Gastrocnemius medialis (tissue), 4 donors: ENCODE measurements at regions not wholly inside any gene's neighbourhood (a gene's known extent, or its start where the extent isn't known, plus 50 kb on each side); places are given as distances from the start of the nearest gene placed in this dataset.

Experiments used
- POLR2A ChIP-seq, 2 donors: fragments of 450-650 bp; IDR thresholded peaks; one replicate each; pipeline ENCODE4 v1.6.1; 2017; ENCODE audit warnings: antibody characterized with exemption in 2 of 2, mild to moderate bottlenecking in 2 of 2, moderate library complexity in 2 of 2
- TF ChIP-seq, protein P1 (sequence below), 5 experiments: fragments of 450-650 bp in 3 of 5; fragments of 200-600 bp in 2 of 5; sonication (generic) in 2 of 5; IDR thresholded peaks in 4 of 5; conservative IDR thresholded peaks in 1 of 5; 1 replicate in 4 of 5; 2 replicates in 1 of 5; pipeline ENCODE4 v1.5.1; 2016 to 2019; ENCODE audit warnings: antibody characterized with exemption in 5 of 5, mild to moderate bottlenecking in 3 of 5, moderate library complexity in 3 of 5

- TF ChIP-seq, protein P1, sequence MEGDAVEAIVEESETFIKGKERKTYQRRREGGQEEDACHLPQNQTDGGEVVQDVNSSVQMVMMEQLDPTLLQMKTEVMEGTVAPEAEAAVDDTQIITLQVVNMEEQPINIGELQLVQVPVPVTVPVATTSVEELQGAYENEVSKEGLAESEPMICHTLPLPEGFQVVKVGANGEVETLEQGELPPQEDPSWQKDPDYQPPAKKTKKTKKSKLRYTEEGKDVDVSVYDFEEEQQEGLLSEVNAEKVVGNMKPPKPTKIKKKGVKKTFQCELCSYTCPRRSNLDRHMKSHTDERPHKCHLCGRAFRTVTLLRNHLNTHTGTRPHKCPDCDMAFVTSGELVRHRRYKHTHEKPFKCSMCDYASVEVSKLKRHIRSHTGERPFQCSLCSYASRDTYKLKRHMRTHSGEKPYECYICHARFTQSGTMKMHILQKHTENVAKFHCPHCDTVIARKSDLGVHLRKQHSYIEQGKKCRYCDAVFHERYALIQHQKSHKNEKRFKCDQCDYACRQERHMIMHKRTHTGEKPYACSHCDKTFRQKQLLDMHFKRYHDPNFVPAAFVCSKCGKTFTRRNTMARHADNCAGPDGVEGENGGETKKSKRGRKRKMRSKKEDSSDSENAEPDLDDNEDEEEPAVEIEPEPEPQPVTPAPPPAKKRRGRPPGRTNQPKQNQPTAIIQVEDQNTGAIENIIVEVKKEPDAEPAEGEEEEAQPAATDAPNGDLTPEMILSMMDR (IDR thresholded peaks at IDR 0.05 in 4 of 5, conservative IDR thresholded peaks at IDR 0.05 in 1 of 5): no peak
- TF ChIP-seq POLR2A (IDR thresholded peaks at IDR 0.05): no peak
Observed at GRCh38 chrX:21295246-21295820, 78.9 kb upstream of the CNKSR2 start.
